ENCODE measurements at regions not wholly inside any gene's neighbourhood (a gene's known extent, or its start where the extent isn't known, plus 50 kb on each side); places are given as distances from the start of the nearest gene placed in this dataset.

DNA sequence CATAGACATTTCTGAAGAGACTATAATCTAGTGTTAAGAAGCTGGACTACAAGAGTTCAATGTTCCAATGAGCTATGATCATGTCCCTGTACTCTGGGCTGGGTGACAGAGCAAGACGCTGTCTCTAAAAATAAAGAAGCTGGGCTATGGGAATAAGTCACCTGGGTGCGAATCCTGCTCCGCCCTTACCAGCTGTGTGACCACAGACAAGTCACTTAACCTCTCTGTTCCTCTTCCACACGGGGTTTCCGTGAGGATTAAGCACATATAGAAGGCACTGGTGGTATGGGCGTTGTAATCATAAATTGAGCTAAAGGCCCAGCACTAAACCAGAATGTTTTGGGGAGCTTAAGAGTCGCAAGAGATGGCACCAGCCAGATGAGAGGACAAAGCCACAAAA is 178.5 kb downstream of the HAUS1 start:
- intact Hi-C loops (cut with DNase I) = no loop called here
- ATAC-seq = no peak

DNA sequence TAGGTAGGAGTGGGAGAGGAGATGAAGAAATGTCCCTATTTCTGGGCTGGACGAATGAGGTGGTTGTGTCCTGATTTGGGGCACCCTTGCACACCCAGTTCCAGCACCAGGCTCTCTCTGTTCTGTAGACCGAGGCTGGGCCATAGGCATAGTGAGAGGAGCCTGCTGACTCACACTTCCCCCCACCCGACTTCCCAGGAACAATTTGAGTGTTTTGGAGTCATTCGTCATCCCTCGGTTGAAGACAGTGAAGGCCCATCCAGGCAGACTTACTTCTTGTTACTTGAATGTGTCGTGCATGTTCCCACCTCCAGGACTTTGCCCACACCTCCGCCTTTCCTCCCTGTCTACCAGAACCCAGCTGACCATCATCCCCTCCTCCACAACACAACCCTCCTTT is 179.1 kb downstream of the HAUS1 start:
- ATAC-seq (no peak), DNase-seq (ENCODE audit: low spot score) (no peak)
- intact Hi-C loops (cut with DNase I) = no loop called here

More for the DNA sequence above, 178.5 kb downstream of the HAUS1 start:
- DNase-seq (ENCODE audit: low spot score) = no peak

DNA sequence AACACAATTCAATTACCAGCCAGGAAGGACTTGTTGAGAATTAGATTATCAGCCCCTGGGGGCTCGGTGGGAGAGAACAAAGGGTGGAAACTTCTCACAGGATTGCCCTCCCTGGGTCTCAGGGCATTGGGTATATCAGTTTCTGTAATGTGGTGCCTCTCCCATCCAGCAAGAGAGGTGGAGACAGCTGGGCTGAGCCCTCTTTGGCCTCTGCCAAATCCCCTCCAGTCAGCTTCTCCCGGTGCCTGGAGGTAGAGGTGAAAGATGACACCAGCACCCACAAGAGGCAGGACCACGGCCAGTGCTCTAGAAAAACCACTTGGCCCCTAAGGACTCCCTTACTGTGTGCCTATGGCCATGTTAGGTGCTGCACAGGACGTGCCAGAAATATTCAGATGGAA is 179.7 kb downstream of the HAUS1 start:
- intact Hi-C loops (cut with DNase I) = no loop called here
- no peak for DNase-seq (ENCODE audit: low spot score)
- ATAC-seq = no peak

GRCh38 chr18:46289463-46289862 is 185.3 kb downstream of the HAUS1 start:
- no peak for ATAC-seq
- intact Hi-C loops (cut with DNase I) = no loop called here

DNA sequence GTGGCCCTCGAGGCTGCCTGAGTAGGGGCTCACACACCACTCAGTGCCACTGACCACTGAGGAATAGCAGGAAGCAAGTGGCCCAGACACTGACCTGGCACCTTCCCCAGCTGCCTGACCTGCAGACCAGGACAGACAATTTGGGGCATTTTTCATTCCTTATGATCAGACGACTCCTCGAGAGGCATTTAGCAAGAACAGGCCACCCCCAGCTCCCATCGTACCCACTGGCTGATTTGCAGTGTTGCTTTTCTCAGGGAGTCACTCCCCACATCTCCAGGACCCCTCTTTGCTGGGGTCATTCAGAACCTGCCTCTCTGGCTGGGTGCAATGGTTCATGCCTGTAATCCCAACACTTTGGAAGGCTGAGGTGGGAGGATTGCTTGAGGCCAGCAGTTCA is 185.7 kb downstream of the HAUS1 start:
- intact Hi-C loops (cut with DNase I) = no loop called here
- ATAC-seq = no peak
- DNase-seq (ENCODE audit: low spot score) = no peak

More at GRCh38 chr18:46289463-46289862, 185.3 kb downstream of the HAUS1 start:
- DNase-seq (ENCODE audit: low spot score) = no peak

DNA sequence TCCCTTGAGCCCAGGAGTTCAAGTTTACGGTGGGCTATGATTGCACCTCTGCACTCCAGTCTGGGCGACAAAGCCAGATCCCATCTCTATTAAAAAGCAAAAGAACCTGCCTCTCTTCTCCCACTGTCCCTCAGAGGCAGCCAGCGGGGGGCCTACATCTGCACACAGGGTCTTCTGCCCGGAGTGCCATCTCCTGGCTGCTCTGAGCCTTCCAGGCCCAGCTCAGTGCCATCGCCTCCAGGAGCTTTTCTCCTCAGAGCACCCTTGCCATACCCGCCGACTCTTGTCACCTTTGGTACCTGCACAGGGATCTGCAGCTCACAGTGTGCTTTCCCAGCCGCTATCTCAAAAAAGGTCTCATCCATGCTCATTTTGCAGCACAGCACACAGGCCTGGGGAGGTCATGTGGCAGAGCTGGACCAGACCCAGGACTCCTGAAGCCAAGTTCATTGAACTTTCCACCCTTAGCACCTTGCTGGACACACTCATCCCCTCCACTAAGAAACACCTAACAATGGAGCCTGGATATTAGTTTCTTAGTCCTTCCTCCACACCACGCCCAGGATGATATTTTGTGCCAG is 186.3 kb downstream of the HAUS1 start:
- ATAC-seq (no peak), DNase-seq (ENCODE audit: low spot score) (no peak)
- intact Hi-C loops (cut with DNase I) = no loop called here

DNA sequence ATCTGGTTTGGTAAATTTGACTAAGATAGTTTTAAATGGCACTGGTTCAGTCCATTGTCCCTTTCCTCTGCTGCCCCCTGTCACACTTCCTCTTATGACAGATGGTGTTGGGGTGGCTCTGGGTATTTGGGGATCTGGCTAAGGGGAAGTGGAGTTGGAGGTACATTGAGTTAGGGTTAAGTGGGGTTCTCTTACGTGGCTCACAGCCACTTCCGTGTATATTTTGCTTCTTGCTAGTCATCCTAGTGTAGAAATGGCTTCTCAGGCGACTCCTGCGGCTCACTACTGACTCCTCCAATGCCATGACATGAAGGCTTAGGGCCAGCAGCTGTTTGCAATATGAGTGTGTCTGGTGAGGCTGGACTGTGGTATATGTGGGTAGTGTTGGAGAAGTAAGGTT is 187.0 kb downstream of the HAUS1 start:
- intact Hi-C loops (cut with DNase I) = no loop called here
- ATAC-seq (no peak), DNase-seq (ENCODE audit: low spot score) (no peak)

GRCh38 chr18:46293742-46294181 is 189.6 kb downstream of the HAUS1 start:
- intact Hi-C loops (cut with DNase I) = no loop called here
- DNase-seq (ENCODE audit: low spot score) (no peak), ATAC-seq (no peak)

GRCh38 chr18:46294318-46294717 is 190.1 kb downstream of the HAUS1 start:
- intact Hi-C loops (cut with DNase I) = no loop called here
- DNase-seq (ENCODE audit: low spot score) (no peak), ATAC-seq (no peak)

- no peak for ATAC-seq
Observed at GRCh38 chr18:46294751-46295150, 190.6 kb downstream of the HAUS1 start.

DNA sequence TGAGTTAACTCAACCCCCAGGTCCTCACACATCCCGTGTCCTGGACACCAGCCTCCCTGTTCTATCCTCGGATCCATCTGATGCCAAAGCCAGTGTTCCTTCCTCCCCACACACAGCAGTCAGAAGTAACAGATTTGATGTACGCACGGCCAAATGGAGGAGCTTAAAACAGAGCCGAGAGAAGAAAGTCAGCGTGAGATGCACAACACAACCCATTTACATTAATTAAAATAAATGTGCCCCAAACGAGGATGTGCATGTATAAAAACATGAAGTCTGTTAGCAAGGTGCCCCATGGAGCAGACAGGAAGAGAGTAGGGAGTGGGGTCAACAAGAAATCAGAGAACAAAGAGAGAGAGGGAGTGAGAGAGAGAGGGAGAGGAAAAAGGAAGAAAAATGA is 191.2 kb downstream of the HAUS1 start:
- no peak for ATAC-seq
- intact Hi-C loops (cut with DNase I) = no loop called here
- DNase-seq (ENCODE audit: low spot score) = no peak

More at GRCh38 chr18:46294751-46295150, 190.6 kb downstream of the HAUS1 start:
- no peak for DNase-seq (ENCODE audit: low spot score)
- intact Hi-C loops (cut with DNase I) = no loop called here

- intact Hi-C loops (cut with DNase I) = no loop called here
- ATAC-seq (no peak), DNase-seq (ENCODE audit: low spot score) (no peak)
Observed at GRCh38 chr18:46296656-46297055, 192.5 kb downstream of the HAUS1 start.

DNA sequence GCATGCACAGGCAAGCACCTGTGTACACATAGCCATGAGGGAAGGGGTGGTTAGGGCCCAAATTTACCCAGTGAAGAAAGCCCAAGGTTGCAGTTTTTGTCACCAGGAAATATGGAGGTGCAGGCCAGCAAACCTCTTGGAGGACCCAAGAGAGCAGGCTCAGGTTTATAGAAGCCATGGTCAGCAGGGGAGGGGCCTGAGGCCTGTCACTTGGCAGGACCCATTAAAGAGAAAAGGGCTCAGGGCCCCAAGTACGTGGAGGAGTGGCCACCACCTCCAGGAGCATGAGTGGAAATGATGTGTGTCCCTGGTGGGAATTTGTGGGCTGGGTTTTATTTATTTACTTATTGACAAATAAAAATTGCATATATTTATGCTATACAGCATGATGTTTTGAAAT is 192.9 kb downstream of the HAUS1 start:
- no peak for DNase-seq (ENCODE audit: low spot score)
- no peak for ATAC-seq
- intact Hi-C loops (cut with DNase I) = no loop called here

GRCh38 chr18:46297621-46298020 is 193.4 kb downstream of the HAUS1 start:
- intact Hi-C loops (cut with DNase I) = no loop called here
- ATAC-seq (no peak), DNase-seq (ENCODE audit: low spot score) (no peak)

GRCh38 chr18:46298511-46298910 is 194.3 kb downstream of the HAUS1 start:
- DNase-seq (ENCODE audit: low spot score) (no peak), ATAC-seq (no peak)
- intact Hi-C loops (cut with DNase I) = no loop called here

GRCh38 chr18:46299465-46300008 is 195.4 kb downstream of the HAUS1 start:
- DNase-seq (ENCODE audit: low spot score) = no peak
- no peak for ATAC-seq
- intact Hi-C loops (cut with DNase I) = no loop called here

DNA sequence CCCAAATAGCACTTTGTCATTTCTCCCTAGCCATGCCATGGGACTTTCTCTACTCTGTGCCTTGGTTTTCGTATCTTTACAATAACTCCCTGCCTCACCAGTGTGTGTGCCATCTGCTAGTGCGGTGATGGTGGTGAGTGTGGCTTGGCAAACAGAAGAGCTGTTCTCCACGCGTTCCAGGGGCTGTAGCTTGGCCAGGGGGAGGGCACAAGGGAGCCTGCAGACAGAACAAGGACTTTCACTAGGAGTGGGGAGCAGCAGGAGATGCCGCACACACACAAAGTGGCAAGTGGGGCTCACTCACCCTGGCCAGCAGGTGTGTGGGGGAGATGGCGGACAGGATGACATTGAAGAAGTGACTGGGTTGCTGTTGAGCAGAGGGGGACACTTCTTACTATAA is 196.9 kb downstream of the HAUS1 start:
- no peak for ATAC-seq
- DNase-seq (ENCODE audit: low spot score) = no peak
- intact Hi-C loops (cut with DNase I) = no loop called here

DNA sequence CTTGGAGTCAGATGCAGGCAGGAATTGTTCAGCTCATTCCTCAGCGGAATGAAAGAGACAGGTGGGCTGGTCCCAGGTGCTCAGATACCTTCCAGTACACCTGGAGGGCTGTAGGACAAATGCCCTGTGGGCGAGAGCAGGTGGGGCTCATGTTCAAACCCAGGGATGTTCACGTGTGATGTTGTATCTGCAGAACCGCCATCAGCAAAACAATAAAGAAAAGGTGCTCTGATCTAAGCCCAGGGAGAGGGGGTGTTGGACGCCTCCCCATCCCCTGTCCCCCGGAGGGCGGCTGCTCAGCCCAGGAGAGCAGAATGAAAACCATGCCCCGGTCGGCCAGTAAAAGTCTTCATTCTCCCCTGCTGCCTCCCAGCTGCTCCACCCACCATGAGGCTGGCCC is 197.4 kb downstream of the HAUS1 start:
- no peak for ATAC-seq
- intact Hi-C loops (cut with DNase I) = no loop called here
- DNase-seq (ENCODE audit: low spot score) = no peak

DNA sequence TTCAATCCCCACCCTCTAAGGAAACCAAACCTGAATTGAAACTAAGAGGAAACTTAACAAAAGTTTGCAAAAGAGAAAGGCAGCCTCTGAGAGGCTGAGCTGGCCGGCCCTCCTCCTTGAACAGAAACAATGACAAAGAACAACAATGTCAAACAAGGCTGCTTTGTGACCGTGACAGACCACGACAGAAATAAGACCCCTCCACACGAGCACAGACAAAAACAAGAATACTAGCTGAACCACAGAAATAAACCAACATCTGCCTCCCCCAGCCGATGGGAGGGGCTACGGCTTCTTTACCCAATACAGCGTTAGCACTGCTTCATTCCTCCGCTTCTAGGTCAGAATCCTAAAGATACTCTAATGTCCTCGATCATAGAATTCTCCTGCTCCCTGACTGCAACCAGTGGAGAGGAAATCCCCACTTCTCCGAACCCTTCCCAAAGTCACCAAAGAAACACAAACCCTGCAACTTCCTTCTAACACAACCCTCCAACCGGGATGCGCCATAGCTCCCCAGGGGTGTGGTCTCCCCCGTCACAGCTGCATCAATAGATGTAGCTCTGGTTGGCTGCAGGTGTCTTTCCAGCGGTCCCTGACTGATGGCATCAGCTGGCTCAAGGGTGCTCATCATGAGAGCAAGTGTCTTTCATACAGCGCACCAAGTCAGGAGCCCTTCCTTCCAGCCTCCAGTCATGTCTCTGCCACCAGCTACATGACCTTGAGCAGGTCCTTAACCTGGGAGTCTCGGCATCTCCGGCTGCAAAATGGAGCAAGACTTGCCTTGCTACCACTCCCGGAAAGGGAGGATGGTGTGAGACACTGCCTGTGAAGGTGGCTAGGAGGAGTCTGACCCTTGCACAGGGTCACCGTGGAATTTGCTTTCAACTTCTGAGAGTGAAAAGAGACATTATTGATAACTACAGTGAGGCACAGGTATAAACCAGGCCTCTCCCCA is 198.6 kb downstream of the HAUS1 start:
- intact Hi-C loops (cut with DNase I) = no loop called here
- ATAC-seq (no peak), DNase-seq (ENCODE audit: low spot score) (no peak)

GRCh38 chr18:46310258-46310657 is 206.1 kb downstream of the HAUS1 start:
- ATAC-seq (no peak), DNase-seq (ENCODE audit: low spot score) (no peak)
- intact Hi-C loops (cut with DNase I) = no loop called here
